ENCODE measurements at regions not wholly inside any gene's neighbourhood (a gene's known extent, or its start where the extent isn't known, plus 50 kb on each side); places are given as distances from the start of the nearest gene placed in this dataset.

GRCh38 chr14:44412858-44413569 lies 94.1 kb downstream of the FSCB start:
- no peak for TF ChIP-seq POLR2AphosphoS5 (IDR thresholded peaks at IDR 0.05)
- TF ChIP-seq CTCF (IDR thresholded peaks at IDR 0.05) = no peak
- TF ChIP-seq POLR2A (IDR thresholded peaks at IDR 0.05) = no peak
- no peak for TF ChIP-seq EP300 (IDR thresholded peaks at IDR 0.05)
- 71 to 86% methylated on average over 1 of the region's 1 CpG for WGBS, 2 donors (ENCODE audit: low coverage in 1 of 2)

DNA sequence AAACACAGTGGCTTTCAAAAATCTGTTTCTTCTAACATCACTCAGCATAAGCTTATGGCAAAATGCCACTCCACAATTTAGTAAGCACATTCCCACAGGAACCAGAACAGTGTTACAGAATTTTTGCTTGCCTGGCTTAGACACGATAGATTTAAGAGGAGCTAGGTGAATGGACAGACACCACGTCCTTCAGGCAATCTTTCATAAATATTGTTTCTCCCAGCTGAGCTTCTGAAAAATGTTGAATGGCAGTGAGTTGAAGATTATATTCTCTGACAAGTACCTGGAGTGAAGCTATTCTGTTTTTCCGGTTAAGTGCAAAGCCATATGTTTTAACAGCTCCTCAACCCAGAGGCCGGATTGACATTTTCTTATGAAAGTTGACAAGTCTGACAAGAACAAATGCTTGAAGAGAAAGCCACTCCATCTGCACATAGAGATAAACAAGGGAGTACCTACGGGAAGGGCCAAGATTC lies 102.0 kb downstream of the FSCB start:
- WGBS, 2 donors (ENCODE audit: low coverage in 1 of 2) = 35 to 55% methylated on average over 5 of the region's 5 CpGs
- no peak for ATAC-seq

More at GRCh38 chr14:44412858-44413569, 94.1 kb downstream of the FSCB start:
- Histone ChIP-seq H3K4me1 (no peaks in the 10 kb centered on the region), H3K36me3 (no peaks in the 10 kb centered on the region), H3K27ac (no peak overlapping the region), H3K27me3 (no peaks in the 10 kb centered on the region), H3K9me3 (no peaks in the 10 kb centered on the region), H3K4me3 (no peak overlapping the region)
- no peak for ATAC-seq

GRCh38 chr14:44404599-44404998 lies 102.5 kb downstream of the FSCB start:
- H3K27ac ChIP-seq = no peak overlapping the region
- WGBS, 2 donors (ENCODE audit: low coverage in 1 of 2) = 67 to 77% methylated on average over 2 to 3 of the region's 3 CpGs
- H3K27me3 ChIP-seq = no peaks in the 10 kb centered on the region
- H3K4me1 ChIP-seq = no peaks in the 10 kb centered on the region
- no peak for TF ChIP-seq EP300 (IDR thresholded peaks at IDR 0.05)
- no peak for TF ChIP-seq CTCF (IDR thresholded peaks at IDR 0.05)
- TF ChIP-seq POLR2AphosphoS5 (IDR thresholded peaks at IDR 0.05) = no peak
- TF ChIP-seq POLR2A (IDR thresholded peaks at IDR 0.05) = no peak
- no peak overlapping the region for H3K4me3 ChIP-seq
- no peak for ATAC-seq
- H3K36me3 ChIP-seq = no peaks in the 10 kb centered on the region
- H3K9me3 ChIP-seq = no peaks in the 10 kb centered on the region

More for the DNA sequence above, 102.0 kb downstream of the FSCB start:
- TF ChIP-seq CTCF (IDR thresholded peaks at IDR 0.05) (no peak), POLR2AphosphoS5 (IDR thresholded peaks at IDR 0.05) (no peak), EP300 (IDR thresholded peaks at IDR 0.05) (no peak), POLR2A (IDR thresholded peaks at IDR 0.05) (no peak)
- Histone ChIP-seq H3K4me3 (no peak overlapping the region), H3K9me3 (no peaks in the 10 kb centered on the region), H3K27me3 (no peaks in the 10 kb centered on the region), H3K36me3 (no peaks in the 10 kb centered on the region), H3K4me1 (no peaks in the 10 kb centered on the region), H3K27ac (no peak overlapping the region)

GRCh38 chr14:44404036-44404435 lies 103.0 kb downstream of the FSCB start:
- H3K27ac ChIP-seq = no peak overlapping the region
- WGBS, 2 donors (ENCODE audit: low coverage in 1 of 2) = 36 to 59% methylated on average over 1 of the region's 1 CpG
- H3K9me3 ChIP-seq = no peaks in the 10 kb centered on the region
- H3K27me3 ChIP-seq = no peaks in the 10 kb centered on the region
- no peaks in the 10 kb centered on the region for H3K36me3 ChIP-seq
- TF ChIP-seq EP300 (IDR thresholded peaks at IDR 0.05) = no peak
- TF ChIP-seq POLR2AphosphoS5 (IDR thresholded peaks at IDR 0.05) = no peak
- no peak for TF ChIP-seq POLR2A (IDR thresholded peaks at IDR 0.05)
- TF ChIP-seq CTCF (IDR thresholded peaks at IDR 0.05) = no peak
- no peak for ATAC-seq
- no peaks in the 10 kb centered on the region for H3K4me1 ChIP-seq
- no peak overlapping the region for H3K4me3 ChIP-seq

DNA sequence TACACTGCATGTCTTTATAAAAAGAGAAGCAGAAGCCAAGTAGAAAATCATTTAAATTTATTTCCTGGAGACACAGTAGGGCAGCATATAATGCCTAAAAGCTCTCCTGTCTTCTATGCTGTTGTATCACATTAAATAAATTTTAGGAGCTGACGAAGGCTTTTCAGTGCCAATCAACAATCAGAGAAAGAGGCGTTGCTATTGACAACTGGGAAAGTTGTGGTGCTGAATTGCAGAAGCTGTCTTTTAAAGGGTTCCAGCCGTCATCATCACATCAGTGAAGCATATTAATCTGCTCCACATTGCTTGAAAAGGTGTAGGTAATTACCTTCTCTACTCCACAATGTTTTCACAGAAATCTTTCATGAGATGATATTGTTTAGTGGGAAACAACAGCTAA lies 103.9 kb downstream of the FSCB start:
- Histone ChIP-seq H3K9me3 (no peaks in the 10 kb centered on the region), H3K4me1 (no peaks in the 10 kb centered on the region), H3K4me3 (no peak overlapping the region), H3K36me3 (no peaks in the 10 kb centered on the region), H3K27ac (no peak overlapping the region), H3K27me3 (no peaks in the 10 kb centered on the region)
- WGBS, 2 donors (ENCODE audit: low coverage in 1 of 2) = 82 to 85% methylated on average over 3 of the region's 3 CpGs
- TF ChIP-seq POLR2AphosphoS5 (IDR thresholded peaks at IDR 0.05) (no peak), CTCF (IDR thresholded peaks at IDR 0.05) (no peak), EP300 (IDR thresholded peaks at IDR 0.05) (no peak), POLR2A (IDR thresholded peaks at IDR 0.05) (no peak)
- no peak for ATAC-seq

All from gastroesophageal sphincter (tissue), 4 donors.